ENCODE measurements at regions not wholly inside any gene's neighbourhood (a gene's known extent, or its start where the extent isn't known, plus 50 kb on each side); places are given as distances from the start of the nearest gene placed in this dataset.
"Not testable (repeated sequence)": the region's sequence is repeated elsewhere in the genome, so short reads cannot be mapped to it uniquely, and the experiment has no call there.

DNA sequence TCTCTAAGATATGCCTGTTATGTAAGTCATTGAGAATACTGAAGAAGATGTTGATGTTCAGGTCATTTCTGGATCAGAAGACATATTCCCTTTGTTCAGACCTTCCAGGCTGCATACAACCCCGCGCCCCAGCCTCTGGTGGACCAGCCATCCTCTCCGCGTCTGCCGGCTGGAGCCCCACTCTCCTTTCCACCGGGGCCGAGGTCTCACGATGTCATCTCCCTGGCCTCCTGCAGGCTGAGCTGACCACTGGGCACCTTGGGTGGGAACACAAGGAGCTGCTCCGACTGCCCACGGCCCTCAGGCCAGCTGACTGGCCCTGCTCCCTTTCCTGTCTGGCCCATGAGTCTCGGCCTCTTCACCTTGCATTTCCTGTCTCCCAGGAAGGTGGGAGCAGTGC lies 124.6 kb downstream of the SHANK2 start:
- no peak for DNase-seq (ENCODE audit: low spot score)

DNA sequence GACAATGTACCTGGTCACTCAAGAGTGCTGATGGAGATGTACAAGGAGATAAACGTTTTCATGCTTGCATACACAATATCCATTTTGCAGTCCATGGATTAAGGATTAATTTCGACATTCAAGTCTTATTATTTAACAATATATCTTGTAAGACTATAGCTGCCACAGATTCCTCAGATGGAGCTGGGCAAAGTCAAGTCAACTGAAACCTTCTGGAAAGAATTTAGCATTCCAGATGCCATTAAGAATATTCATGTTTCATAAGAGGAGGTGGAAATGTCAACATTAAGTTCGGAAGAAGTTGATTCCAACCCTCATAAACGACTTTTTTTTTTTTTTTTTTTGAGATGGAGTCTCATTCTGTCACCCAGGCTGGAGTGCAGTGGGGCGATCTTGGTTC lies 126.0 kb downstream of the SHANK2 start:
- not testable (repeated sequence) for DNase-seq (ENCODE audit: low spot score)

DNA sequence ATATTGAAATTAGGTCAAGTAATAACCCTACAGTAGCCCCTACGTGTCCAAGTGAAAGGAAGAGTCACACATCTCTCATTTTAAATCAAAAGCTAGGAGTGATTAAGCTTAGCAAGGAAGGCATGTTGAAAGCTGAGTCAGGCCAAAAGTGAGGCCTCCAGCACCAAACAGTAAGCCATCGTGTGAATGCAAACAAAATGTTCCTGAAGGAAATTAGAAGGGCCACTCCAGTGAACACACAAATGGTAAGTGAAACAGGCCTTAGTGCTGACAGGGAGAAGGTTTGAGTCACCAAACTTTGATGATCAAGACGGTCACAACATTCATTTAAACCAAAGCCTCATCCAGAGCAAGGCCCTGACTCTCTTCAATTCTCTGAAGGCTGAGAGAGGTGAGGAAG lies 127.2 kb downstream of the SHANK2 start:
- DNase-seq (ENCODE audit: low spot score), result no peak

DNA sequence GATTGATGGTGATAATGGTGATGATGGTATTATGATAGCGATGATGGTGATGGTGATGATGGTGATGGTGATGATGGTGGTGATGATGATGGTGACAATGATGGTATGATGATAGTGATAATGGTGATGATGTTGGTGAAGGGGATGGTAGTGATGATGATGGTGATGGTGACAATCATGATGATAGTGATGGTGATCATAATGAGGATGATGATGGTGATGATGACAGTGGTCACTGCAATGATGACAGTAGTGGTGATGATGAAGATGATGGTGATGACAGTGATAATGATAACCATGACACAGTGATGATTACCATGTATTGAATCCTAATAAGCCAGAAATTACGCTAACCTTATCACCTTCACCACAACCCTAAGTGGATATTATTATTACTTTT lies 128.2 kb downstream of the SHANK2 start:
- DNase-seq (ENCODE audit: low spot score), result no peak

DNA sequence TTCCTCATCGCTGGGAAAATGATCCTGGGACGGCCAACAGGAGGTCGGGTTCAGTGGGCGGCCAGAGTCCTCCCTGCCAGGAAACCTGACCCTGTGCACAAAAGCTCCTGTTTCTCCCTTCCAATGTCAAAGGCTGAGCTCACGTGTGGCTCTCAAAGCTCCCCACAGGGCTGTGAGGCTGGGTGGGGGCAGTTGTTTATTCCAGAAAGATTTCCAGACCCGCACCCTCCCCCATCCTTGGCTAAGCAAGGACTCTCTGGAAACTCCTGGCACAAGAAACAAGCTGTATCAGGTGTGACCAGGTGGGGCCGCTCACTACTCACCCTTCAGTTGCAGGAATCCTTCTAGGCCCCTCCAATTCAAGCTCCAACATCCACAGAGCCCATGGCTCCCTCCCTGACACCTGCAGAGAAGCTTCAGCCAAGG lies 131.9 kb downstream of the SHANK2 start:
- DNase-seq (ENCODE audit: low spot score), result no peak

DNA sequence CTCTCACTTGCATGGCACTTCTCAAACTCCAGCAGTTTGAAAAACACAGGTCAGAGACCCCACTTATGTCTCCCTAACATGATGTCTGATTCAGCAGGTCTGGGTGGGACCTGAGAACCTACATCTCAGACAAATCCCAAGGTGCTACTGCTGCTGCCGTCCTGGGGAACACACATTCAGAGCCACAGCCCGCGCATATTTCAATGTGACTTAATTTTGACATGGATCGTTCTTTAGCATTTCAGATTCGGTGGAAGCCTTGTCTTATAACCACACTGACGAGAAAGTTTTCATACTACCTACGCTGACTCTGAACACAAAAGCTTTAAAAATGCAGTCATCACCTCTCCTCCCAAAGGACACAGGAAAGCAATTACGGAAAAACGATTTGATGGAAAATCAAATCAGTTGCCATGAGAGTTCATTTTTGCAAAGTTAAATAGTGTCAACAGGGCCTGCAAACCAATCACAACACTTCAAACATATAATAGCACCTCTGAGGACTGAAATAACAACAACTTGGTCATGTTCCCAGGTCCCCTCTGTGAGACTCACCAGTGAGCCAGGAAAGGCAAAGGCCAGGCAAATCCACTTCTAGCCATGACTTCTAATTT lies 132.6 kb downstream of the SHANK2 start:
- no peak for DNase-seq (ENCODE audit: low spot score)

DNA sequence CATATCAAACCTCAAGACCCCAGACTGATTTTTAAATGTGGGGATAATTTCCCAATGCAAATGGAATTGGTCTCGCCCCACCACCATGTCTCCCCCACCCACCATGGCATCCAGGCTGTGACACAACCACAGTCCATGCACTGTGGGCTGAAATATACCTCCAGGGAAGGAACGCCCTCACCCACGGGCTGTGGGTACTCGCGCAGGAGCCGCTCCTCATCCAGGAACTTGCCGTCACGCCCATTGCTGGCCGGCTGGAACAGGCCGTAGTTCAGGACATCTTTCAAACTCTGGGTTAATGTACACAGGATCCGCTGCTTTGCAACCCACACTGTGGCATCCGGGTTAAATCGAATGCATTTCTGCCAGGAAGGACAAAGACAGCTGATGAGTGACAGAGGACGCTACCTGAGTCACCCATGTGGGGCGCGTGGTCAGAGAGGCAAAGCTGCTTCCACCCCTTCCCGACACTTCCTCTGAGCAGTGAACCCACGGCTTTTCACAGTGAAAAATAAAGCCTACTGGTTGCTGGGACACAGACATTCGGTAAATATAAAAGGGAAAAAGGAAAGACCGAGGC lies 133.6 kb downstream of the SHANK2 start:
- DNase-seq (ENCODE audit: low spot score), result no peak

DNA sequence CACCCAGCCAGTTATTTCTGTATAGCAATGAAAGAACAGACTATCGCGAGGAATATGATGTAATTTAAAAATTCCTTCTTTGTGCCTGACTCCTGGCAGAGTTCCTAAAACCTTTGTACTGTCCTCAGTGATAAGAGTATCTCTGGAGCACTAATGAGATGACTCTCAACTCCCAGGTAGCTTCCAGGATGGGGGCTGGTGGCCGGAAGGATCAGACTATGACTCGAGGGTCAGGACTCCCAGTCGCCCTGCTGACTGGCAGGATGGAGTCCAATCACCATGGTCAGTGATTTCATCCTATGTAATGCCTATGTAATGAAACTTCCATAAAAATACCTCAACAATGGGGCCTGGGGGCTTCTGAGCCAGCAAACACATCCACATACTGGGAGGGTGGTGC lies 135.1 kb downstream of the SHANK2 start:
- no peak for DNase-seq (ENCODE audit: low spot score)

DNA sequence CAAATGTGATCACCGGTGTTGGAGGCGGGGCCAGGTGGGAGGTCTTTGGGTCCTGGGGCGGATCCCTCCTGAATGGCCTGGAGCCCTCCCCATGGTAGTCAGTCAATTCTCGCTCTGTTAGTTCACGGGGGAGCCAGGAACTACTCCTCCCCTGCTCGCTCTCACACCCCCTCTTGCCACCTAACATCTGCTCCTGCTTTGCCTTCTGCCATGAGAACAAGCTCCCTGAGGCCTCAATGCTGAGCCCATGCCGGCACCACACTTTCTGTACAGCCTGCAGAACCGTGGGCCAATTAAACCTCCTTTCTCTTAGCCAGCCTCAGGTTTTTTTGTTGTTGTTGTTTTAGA lies 135.7 kb downstream of the SHANK2 start:
- DNase-seq (ENCODE audit: low spot score), result no peak

DNA sequence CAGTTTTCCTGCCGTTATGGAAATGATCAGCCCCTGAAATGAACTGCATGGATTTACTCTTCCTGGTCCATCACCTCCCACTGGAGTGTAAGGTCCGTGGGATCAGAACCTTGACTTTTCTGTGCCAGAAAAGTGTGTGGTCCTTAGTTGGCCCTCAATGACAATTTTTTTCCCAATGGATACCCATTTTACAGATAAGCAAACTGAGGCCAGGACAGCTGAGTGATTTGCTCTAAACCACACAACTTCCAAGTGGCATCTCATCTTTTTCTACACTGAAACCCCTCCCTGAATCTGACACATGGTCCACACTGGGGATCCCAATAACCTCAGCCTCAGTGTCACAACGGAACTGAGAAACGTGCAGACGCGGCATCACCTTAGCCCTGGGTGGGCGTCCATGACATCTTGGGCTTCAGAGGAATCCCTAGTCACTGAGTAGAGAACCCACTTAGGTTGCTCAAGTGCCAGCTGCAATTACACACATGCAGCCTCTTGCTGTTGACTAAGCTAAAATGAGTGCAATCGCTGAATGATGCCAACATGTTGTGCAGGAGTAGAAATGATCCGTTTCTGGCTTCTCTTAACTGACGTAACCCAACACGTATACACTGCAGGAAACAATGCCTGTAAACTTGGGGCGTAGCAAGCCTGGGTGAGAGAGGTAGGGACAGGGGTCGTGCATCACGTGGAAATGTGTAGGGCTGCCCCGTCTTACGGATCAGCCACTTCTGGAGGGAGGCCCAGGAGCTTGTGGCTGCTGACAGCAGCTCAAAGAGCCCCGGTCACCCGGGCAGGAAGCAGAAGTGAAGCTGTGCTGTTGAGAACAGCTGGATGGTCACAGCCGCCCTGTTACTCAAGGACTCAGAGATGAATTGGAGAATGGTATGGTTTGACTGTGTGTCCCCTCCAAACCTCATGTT lies 136.3 kb downstream of the SHANK2 start:
- DNase-seq (ENCODE audit: low spot score), result no peak

DNA sequence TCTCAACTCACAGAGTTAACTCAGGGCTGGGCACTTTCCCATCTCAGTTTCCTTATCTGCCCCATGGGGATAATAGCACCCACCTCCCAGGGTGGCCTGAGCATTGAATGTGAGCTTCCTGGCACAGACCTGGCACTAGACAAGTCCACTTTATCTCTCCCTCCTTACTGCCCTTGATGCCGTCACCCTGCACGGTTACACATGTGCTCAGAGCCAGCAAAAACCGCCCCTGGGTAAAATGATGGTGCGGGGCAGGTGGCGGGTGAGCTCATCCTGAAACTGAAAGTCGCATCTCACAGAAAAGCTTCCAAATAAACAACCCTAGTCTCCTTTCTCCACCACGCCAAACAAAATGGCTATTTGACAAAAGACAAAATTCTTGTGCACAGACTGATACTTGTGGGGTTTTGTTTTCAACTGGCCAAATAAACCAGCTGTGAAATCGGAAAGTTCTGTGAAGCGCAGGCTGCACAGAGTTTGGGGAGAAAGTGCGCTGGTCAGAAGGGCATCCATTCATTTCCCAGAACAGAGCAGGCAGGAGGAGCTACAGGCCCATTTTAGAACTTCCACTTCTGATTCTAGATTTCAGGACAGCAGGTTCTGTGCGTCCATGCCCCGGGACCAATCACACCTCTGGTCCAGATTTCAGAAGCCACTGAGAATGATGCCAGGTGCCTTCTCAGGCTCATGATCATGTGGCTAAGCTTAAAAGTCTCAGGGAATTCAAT lies 138.1 kb downstream of the SHANK2 start:
- no peak for DNase-seq (ENCODE audit: low spot score)

DNA sequence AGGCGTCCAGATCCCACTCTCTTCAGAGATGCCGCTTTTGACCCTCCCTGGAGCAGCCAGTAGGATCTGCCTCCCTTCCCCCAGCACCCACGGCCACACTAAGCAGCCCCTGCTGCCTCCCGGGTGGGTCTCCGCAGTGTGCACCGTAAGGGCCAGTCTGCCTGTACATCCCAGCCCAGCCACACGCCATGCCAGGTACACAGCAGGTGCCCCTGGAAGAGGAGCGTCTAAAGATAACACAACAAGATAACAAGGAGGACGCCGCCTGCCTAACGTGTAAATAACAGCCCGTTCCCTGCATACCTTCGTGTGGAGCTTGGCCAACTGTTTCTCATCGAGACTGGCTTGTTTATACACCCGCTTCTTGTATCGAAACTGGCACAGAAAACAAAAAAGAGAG lies 139.4 kb downstream of the SHANK2 start:
- DNase-seq (ENCODE audit: low spot score), result no peak

DNA sequence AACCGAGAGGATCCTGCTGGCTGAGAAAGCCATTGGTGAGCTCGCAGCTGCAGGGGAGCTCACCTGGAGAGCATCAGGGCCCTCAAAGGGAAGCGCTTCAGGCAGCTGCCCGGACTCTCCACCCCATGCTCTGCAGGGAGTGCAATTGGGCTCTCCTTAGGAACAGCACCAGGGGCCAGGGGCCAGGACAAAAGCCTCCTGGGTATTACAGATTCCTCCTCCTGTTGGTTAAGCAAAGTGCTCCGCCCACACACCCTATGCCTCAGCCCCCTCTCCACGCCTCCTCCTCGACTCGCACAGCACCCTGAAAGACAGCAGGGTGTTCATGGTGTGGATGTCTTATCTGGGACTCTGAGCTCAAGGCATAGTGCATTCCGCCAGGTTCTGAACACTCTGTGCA lies 139.9 kb downstream of the SHANK2 start:
- no peak for DNase-seq (ENCODE audit: low spot score)

DNA sequence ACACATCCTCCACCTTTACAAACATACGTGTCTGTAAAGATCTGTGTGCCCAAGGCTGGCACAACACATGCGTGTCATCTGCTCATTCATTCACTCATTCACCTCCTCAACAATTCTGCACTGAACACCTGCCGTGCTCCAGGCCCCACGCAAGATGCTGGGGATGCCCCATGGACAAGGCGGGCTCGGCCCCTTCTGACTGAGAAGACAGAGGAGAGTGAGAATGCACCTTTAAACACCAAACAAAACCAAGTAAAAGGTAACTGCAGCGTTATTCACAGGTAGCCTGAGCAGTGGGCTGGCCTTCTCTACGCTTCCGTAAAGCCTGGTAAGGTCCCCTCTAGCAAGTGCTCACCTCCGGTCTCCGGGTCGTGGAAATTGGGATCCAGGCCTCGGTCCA lies 142.8 kb downstream of the SHANK2 start:
- no peak for DNase-seq (ENCODE audit: low spot score)

DNA sequence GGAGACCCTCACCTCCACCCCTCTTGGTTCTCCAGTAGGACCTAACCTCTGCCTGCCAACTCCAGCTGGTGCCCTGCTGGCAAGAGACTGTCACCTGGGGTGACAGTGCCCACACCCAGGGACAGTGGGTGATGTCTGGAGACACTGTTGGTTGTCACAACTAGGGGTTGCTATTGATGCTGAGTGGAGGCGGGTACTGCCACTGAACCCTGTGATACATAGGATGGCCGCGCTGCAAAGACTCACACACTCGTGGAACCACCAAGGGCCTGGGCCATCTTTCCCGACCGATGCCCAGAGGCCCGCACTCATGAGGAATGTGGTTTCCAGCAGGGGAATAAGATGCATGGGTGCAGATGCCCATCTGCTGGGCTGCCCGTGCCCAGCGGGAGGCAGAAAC lies 143.2 kb downstream of the SHANK2 start:
- DNase-seq (ENCODE audit: low spot score), result no peak

DNA sequence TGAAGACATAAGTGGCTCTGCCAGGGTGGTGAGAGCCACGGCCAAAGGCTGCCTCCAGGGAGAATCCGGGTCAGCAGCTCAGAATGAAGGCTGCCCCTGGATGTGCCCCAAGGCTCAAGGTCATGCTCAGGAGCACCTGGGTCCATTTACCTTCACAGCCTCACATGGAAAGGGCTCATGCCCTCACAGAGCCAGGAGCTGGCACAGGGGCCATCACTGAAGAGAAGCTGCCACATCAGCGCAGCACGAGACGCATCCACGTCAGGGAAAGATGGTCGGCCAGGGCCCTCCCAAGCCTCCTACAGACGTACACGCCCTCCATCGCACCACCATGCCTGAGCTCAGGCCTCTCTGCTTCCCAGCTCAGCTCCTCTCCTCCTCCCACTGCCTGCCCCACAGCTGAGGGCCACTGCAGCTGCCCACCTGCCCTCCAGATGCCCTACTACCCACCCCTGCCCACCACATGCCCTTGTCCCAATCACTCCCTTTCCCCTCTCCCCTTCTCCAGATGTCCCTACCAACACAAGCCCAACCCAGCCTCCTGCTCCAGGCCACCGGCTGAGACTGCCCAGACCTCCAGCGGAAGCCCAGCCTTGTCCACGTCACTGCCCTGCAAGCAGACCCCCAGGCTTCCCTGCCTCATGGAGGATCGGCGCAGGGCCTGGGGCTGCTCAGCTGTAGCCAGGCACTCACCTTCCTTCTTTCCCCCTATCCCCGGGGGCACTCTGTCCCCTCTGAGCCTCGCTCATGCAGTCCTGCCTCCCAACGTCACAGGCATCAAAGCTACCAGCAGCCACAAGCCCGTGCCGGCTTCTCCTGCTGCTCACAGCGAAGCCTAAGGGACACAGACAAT lies 144.1 kb downstream of the SHANK2 start:
- DNase-seq (ENCODE audit: low spot score), result no peak

DNA sequence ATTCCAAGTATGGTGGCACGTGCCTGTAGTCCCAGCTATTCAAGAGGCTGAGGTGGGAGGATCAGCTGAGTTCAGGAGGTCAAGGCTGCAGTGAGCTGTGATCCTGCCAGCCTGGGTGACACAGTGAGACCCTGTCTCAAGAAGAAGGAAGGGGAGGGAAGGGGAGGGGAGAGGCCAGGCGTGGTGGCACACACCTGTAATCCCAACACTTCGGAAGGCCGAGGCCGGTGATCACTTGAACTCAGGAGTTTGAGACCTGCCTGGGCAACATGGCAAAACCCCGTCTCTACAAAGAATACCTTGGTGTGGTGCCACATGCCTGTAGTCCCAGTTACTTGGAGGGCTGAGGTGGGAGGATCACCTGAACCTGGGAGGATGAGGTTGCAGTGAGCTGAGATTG lies 145.7 kb downstream of the SHANK2 start:
- no peak for DNase-seq (ENCODE audit: low spot score)

DNA sequence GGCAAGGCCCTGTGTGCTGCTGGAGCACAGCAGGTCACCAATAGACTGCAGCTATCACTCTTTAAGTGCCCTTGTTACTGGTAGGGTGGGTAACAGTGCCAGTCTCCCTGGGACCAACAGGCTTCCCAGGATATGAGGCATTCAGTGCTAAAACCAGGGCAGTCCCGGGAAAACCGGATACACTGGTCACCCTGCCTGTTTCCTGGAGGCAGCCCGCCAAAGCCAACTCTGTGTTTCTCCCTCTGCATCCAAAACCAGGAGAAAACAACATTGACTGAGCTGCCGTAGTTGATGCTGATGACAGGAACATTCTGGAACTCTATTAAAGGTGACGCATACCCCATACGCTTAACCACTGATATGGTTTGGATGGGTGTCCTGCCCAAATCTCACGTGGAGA lies 149.1 kb downstream of the SHANK2 start:
- peak; percentile 42 for DNase-seq (ENCODE audit: low spot score)

DNA sequence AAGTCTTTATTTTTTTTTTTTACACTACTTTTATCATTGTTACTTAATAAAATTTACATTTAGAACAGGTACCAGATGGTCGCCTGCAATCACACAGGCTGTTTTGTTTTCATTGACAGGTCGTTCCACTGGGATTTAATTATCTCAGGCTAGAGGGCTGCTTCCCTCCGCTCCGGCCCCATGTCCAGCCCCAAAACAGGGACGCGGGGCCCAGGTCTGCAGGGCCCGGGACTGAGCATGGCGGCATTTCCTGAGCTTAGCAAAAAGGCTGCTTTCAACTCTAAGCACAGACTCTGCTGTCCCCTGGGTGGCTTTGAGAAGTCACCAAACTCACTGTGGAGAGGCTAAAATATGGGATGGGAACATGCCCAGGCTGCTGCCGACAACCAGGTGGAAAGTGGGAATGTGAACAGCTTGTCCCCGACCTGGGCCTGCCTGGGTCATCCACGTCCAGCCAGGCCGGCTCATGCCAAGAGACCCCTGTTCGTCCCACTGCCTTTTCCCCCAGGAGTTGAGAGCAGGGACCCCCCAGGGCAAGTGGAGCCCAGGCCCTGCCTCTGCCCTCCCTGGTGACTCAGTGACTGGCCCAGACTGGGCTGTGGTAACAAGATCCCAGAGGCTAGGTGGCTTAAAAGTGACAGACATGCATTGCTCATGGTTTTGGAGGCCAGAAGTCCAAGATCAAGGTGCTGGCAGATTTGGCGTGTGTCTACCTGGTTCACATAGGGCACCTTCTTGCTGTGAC lies 150.0 kb downstream of the SHANK2 start:
- DNase-seq (ENCODE audit: low spot score), result no peak

DNA sequence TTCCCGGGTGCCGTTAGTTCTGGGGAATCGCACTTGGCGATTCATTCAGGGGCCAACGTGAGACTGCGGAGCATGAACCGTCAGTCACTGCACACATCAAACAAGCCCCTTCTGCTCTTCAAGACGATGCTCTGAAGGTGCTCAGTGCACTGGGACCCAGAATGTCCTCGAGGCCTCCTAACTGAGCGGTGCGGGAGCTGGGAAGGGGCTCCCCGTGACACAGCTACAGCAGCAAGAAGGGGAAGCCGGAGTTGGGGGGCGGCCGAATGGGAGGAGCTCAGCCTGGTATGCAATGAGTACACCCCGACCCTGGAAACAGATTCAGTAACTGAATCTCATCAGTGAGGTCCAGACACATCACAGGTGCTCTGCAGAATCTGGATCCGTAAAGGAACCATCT lies 150.8 kb downstream of the SHANK2 start:
- DNase-seq (ENCODE audit: low spot score), result no peak

DNA sequence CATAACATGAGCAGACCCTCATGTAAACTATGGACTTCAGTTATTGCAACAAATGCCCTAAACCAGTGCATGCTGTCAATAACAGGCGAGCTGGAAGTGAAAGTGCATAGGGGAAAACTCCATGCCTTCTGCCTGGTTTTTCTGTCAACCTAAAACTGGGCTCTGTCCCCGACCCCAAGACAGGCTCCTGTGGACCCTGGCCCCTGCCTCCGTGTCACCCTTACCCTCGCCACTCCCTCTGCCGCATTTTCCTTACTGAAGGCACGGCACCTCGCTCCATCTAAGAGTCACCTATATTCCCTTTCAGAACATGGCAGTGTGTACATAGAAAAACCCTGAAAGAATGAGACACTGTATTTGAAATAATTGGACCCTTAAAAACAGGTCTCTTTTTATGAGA lies 151.3 kb downstream of the SHANK2 start:
- no peak for DNase-seq (ENCODE audit: low spot score)
